GM18867 (cell line): ENCODE measurements at regions not wholly inside any gene's neighbourhood (a gene's known extent, or its start where the extent isn't known, plus 50 kb on each side); places are given as distances from the start of the nearest gene placed in this dataset.
"Not testable (repeated sequence)": the region's sequence is repeated elsewhere in the genome, so short reads cannot be mapped to it uniquely, and the experiment has no call there.

Experiments used
- ATAC-seq: cut with Tn5 transposase; IDR thresholded peaks from one replicate; pipeline ENCODE4 v1.9.1; 2021; ENCODE audit warnings: mild to moderate bottlenecking, moderate library complexity; ENCODE audit not compliant: unreplicated experiment

DNA sequence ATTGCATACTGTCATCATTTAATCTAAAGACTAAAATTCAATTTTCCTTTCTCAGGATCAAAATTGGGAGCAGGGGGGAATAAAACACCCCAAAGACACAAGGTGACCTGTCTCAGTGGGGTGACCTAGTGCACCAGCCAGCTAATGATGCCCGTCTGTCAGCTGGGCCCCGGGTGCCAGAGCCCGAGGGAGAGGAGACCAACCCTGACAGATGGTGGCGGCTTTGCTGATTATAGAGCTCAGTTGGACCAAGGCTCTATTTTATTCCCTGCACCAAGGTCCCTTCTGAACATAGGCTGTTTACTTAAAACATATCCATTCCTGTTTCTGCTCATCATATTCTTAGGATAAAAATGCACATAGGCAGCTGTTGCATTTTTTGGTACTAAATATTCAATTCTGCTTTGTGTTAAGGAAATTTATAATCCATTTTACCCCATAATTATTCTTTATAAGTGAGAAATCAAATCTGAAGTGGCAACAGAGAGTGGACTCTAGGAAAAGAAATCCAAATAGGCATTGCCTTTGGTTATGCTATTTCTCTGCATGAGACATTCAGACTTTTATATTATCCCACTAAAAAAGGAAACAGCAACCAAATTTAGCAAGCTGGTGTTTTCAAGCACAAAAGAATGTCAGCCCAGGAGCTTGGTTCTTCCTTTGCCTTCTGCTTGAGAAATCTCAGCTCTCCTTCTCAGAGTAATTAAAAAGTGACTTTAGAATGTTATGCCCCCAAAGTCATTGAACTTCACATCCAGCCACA, 96.8 kb upstream of the IFNG-AS1 start:
- no peak for ATAC-seq

DNA sequence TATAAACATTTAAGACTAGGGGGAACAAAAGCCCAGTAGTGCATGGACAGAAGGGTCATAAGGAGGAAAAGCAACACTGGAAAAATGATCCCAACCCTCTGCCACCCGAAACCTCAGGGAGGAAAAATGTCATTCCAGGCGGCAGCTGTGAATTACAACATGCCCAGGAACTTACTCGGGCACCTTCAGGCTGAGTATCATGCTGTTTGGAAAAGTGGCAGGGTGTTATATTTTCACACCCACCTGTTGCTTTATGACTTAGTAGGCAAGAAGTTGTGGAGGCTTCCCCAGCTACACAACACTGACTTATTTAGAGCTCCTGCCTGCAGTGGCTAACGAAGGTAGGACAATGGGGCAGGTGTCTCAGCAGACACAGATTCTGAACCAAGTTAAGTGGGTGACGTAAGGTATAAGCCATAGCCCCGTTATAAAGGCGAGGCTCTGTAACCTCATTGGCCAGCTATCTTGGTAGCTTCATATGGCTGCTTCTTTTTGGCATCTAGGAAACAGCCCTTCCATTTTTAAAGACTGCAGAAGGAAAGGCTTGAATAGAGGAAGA, 96.1 kb upstream of the IFNG-AS1 start:
- ATAC-seq: no peak

DNA sequence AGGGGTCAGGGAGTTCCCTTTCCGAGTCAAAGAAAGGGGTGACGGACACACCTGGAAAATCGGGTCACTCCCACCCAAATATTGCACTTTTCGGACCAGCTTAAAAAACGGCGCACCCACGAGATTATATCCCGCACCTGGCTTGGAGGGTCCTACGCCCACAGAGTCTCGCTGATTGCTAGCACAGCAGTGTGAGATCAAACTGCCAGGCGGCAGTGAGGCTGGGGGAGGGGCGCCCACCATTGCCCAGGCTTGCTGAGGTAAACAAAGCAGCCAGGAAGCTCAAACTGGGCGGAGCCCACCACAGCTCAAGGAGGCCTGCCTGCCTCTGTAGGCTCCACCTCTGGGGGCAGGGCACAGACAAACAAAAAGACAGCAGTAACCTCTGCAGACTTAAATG, 88.8 kb upstream of the IFNG-AS1 start:
- not testable (repeated sequence) for ATAC-seq

DNA sequence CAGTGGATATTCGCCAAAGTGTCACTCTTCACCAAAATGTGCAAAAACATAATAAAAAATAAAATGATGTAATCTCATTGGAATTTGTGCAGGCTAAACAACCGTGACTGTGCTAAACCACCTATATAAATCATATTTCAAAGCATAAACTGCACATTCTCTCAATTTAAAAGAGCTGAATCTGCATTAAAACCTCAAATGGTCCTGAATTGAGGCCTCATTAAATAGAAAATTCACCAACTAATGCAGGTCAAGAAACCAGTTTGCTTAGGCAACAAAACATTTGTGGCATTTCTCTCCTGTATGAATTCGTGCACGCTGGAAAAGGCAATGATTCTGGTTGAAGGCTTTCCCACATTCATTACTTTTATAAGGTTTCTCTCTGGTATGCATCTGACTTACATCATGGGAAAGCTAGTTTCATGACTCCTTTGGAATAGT, 80.1 kb upstream of the IFNG-AS1 start:
- ATAC-seq: no peak

DNA sequence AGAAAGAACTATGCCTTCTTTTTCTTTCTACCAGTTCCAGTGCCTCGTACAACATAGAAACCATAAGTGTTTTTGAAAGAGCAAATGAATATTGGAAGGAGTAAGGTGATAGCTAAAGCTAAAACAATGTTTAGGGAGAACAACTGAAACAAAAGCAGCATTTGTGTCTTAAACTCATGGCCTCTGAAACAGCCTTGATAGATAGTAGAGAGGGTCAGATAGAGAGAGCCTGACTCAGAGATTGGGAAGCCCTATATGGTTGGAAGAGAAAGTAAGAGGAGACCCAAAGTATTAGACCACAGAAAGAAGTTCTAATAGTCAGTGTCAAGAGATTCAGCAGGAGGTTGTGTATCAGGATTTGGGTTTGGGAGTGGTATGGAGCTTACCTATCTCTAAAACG, 79.6 kb upstream of the IFNG-AS1 start:
- no peak for ATAC-seq

DNA sequence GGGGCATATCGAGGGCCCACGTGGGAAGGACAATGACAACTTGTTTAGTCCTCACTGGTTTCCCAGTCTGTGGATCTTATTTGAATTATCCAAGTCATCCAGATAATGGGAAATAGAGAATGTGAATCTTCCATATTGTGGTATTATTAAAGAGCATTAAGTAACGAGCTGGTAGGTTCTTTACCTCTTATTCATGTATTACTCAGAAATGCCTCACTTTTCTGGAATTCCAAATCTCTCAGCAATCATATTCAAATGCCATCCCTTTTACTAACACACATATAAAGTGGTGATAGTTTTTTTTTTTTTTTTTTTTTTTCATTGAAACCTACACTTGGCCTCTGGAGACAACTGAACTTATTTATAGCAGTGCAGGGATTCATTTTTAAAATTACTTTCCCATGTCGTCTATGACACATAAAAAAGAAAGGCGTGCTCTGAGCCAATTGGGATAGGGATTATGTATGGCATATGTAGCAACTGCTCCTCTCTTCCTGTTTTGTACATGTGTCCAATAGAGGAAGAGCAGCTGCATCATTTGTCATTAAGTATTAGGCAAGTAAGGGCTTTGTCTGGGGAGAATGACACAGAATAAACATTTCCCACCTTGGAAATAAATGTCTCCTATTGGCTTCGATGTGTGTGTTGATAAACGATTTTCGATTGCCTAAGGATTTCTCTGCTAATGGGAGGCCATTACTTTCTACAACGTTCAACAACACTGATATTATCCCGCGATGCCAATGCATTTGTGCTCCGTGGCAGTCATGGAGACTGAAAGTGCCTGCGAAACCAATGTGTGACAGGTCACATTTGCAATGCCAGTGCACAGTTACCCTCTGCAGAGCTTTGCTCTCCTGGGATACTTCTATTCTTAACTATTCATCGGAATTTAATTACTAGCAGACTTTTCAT, 78.6 kb upstream of the IFNG-AS1 start:
- no peak for ATAC-seq

DNA sequence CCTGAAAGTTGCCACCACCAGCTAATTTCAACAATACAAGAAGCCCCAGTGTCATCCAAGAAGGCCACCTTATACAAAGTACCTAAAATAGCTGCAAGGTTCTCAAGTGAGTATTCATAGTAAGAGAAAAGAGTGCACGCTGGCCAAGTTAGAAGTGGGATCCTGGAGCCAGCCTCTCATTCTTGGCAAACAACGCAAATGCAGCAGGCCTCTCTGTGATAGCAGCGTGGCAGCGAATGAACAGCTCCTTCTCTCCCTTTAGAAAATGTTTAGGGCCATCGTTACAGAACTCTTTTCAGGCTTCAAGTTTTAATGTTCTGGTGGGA, 78.0 kb upstream of the IFNG-AS1 start:
- ATAC-seq: no peak

DNA sequence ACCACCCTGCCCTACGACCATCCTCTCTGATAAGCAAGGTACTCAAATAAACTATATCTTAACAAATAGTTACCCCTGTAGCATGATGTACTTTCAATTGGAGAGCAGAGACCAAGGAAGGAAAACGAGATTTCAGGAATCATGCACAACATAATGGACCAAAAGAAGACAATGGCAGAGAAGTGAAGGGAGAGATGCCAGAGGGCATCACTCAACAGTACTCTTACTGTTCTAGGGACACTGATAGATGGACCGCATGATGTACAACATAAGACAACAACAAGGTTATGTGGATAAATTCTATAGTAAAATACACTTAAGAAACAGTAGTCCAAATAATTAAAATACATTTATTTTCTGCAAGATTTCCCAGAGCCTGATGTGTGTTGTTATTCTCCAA, 77.5 kb upstream of the IFNG-AS1 start:
- no peak for ATAC-seq

DNA sequence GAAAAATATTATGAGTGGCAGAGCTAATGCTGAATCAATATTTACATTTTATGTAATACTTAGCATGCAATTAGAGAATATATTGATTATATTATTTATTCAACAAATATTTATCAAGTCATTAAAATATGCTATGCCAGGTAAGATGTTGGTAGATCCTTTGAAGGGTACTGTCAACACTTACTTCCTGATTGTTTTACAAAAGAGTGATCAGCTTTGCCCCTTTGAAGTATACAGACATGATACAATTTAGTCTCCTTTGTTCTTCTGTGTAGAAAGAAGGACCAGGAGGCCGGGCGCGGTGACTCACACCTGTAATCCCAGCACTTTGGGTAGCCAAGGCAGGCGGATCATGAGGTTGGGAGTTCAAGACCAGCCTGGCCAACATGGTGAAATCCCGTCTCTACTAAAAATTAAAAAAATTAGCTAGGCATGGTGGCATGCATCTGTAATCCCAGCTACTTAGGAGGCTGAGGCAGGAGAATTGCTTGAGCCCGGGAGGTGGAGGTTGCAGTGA, 73.9 kb upstream of the IFNG-AS1 start:
- ATAC-seq: no peak

DNA sequence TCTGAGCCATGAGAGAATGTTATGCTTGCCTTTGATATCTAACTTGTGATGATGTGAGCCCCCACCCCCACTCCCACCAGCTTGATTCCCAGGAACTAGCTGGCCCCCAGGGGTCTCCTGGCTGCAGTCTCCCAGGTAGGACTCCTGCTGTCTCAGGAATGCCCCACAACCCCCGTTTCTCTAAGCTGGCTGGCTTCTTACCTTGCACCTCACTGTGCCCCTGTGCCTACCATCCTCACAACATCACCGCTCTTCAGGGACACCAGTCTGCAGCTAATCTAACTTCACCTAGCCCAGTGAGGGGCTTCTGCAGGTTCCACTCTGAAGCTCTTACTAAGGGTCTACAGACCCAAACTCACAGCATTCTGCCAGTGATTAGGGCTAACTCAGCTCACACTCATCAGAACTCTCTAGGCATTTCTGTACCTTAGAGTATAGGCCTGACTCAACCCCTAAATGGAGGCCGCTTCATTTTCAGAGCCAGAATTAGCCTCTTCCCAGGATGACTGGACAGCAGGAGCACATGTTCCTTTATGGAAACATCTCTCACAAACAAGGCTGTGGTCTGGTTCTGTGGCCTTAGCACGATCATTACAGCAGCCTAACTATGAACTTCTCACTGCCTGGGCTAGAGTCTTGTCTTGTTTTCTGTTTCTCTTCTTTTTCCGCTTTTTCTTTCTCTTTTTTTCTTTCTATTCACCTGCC, 72.8 kb upstream of the IFNG-AS1 start:
- no peak for ATAC-seq

DNA sequence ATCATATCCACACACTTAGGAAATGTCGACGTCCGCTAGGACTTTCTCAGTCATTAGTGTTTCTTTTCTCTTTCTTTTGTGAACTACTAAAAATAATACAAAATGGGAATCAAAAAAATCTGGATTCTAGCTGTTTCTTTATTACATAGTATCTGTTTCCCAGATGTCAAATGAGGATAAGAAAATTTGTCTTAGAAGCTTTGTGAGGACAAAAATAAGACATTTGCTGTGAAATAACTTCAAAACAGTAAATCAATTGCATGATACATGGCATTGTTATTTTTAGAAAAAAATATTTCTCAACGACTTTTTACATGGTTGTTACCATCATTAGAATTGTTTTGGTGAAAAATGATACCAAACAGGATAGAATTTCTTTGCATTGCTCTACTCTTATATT, 71.4 kb upstream of the IFNG-AS1 start:
- no peak for ATAC-seq

DNA sequence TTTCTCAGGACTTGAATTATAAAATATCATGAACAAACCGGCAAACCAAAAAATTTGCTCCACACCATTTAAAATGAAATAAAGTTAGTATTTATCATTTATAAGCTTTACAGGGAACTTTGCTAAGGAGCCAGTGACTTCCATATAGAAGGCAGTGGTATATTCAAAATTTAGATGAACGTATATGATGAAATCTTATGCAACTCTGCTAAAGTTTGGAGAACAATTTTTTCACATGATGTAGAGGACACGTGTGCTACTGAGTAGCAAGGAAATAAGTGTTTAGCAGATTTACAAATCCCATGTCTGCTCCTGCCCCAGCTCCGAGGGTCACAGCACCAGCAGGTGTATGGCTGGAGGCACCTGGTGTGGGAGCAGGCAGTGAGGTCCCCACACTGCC, 70.8 kb upstream of the IFNG-AS1 start:
- no peak for ATAC-seq

DNA sequence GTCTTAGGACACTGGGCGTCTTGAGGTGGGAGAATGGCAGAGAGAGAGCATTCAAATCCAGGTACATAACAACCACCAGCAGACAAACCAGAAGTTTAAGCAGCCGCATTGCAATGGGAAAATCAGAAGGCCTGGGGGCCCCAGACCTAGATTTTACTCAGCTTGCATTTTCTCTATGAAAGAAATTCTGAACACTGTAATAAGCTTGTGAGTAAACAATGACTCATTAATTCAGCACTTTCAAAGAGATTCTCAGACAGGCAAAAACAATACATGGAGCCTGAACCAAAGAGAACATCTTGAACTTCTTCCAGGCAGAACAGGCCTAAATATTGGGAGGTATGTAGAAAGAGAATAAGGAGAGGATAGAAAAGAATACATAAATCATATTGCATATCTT, 69.8 kb upstream of the IFNG-AS1 start:
- ATAC-seq: no peak

DNA sequence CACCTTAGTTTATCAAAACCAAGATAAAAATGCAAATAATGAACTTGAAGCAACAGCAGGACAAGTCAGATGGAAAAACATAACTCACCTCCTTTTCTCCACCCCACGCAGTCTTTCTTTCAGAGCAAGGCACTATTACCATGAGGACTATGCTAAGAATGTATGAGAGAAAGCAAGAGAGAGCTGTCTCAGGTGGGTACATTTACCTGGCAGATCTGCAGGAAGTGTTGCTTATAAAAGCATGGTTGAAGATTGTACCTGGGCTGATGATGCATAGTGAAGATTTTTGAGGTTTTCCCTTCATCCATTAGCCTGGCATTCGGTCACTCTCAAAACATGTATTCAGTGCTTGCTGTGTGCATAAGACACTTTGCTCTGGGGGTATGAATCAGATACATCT, 68.8 kb upstream of the IFNG-AS1 start:
- ATAC-seq: no peak

DNA sequence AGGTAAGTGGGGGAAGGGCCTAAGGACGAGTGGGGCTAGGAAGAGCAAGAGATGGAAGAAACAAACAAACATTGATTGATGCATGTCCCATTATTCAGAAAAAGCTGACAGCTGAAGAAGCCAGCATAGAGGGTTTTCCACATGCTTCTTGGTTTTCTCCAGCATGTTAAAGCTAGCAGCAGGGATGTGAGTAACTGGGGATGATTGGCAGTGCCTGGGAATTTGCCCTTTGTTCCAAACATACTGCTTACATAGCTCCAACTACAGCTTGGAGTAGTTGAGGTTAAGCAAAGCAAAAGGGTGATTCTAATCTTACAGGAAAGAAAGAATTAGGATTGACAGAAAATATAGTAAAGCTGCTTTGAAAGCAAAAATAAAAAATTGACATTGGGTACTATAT, 68.0 kb upstream of the IFNG-AS1 start:
- no peak for ATAC-seq

DNA sequence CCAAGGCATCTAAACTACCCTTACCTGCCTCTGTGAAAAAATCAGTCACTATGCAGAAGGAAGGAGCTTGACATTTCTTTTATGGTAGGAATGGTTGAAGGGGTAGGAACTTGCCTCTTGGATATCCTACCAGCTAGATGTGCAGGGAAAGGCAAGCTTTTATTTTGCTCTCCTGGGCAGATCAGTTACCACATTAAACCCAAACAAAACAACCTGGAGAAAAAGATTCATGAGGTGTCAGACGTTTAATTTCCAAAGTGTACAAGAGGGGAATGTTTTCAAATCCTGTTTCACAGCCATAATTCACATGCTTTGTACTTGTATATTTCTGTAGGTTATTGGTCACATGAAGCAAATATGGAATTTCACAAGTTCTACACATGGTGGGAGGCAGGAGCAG, 67.0 kb upstream of the IFNG-AS1 start:
- ATAC-seq: no peak

DNA sequence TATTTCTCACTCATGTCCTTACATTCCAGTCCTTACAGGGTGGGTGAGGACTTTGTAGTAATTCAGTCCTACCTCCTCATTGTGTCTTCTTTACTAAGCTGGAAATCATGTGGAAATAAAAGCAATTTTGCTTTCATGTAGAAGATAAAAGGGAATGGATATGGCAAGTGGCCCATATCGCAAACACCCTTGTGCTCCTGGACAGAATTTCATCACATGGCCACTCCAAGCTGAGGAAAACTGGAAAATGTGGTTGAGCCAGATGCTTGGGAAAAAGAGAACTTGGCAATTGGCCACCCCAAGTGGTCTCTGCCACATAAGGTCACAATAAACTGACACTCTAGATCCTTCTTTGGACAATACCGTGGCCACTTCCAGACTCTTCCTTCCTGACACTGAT, 64.2 kb upstream of the IFNG-AS1 start:
- no peak for ATAC-seq

DNA sequence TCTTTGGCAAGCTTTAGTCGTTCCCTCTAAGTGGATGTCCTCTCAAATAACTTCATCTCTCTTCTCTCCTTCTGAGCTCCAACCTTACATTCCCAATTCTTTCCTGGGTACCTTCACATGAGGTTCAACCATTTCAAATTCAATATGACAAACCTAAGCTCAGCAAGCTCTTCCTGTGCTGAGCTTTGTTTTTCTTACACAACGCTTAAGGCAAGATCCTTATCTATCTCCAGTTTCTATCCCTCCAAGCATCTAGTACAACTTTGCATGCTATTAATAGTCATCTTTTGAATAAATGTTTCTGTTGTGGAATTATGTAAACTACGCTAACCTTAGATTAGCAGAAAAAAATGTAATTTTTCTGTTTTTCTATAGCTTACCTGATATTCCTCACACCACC, 63.7 kb upstream of the IFNG-AS1 start:
- ATAC-seq: no peak

DNA sequence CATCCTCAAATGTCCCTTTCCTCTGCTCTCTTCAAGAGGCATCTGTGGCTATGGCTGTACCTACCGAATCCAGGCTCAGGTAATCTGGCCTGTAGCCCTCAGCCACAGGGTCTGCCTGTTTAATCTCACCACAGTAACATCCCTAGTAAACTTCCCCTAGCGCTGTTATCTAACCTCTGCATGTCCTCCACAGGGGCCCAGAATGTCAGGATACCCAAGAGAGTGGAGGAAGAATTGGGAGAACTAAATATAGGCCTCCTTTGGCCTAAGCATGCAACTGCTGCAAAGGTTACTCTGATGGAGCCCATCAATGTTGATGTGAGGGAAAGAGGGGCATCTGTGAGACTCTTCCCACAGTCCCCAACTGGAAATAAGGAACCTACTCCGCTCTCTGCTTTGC, 63.2 kb upstream of the IFNG-AS1 start:
- no peak for ATAC-seq

DNA sequence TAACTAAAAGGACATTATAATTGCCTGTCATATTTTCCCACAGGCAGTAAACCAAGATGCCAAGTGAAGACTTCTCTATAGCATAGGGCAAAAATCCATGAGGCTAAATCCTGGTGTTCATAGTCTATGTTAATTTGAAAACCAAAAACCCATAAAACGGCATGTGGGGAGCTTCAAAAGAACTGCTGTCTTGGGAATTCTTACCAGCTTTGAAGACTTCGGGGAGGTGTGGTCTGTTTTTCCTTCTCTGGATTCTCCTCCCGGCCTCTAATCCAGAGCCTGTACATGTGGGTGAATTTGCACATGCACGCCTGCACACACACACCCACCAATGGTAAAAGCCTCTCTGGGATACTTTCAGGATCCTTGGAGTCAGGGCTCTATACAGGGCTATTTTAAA, 61.9 kb upstream of the IFNG-AS1 start:
- ATAC-seq: no peak

DNA sequence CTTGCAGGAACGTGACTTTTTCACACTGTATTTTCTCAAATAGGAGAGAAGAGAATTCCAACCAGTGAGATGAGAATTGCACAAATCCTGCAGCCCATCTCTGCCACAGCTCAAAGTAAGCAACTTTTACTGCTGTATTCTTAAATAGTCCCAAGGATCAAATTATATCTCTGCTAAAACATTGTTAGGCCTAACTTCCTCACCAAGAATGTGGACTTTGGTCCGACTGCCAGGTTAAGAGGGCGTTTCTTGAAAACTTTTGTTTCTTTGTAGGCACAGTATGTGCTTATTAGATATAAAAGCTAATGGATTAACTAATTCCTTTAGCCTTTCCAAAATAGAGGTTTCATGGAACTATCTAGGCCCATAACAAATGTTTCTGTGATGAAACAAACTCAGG, 61.4 kb upstream of the IFNG-AS1 start:
- no peak for ATAC-seq
